ENCODE measurements at regions not wholly inside any gene's neighbourhood (a gene's known extent, or its start where the extent isn't known, plus 50 kb on each side); places are given as distances from the start of the nearest gene placed in this dataset.

DNA sequence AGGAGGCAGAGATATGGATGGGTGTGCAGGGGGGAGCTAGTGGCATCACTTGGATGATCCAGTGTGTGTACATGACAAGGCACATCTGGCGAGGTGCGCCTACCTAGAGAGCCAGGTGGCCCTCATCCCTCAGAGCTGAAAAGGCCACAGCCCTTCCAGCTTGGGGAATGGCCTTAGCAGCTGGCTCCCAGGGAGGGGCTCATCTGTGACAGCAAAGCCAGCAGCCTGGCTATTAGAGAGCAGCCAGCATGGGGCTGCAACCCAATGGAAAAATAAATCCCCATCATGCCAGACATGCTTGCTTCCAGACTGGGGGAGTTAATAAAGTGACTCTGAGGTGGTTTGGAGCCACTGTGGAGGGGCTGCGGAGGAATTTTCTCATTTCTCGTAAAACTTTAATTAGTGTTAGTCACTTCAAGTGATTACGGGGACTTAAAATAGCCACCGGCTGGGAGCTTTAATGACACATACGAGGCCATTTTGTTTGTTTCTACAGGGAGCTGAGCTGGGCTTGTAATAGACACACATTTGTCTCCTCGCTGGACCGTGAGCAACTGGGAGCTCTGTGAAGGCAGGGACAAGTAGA, 111.2 kb upstream of the ALX4 start:
- no peak for DNase-seq (ENCODE audit: low read depth in 1 of 2, low spot score in 1 of 2)
- no peak overlapping the region for H3K4me3 ChIP-seq (replicated peaks; ENCODE audit: insufficient read depth, low read length)
- TF ChIP-seq POLR2AphosphoS5 (IDR thresholded peaks at IDR 0.05; ENCODE audit: low read depth) = no peak
- TF ChIP-seq, protein P1, sequence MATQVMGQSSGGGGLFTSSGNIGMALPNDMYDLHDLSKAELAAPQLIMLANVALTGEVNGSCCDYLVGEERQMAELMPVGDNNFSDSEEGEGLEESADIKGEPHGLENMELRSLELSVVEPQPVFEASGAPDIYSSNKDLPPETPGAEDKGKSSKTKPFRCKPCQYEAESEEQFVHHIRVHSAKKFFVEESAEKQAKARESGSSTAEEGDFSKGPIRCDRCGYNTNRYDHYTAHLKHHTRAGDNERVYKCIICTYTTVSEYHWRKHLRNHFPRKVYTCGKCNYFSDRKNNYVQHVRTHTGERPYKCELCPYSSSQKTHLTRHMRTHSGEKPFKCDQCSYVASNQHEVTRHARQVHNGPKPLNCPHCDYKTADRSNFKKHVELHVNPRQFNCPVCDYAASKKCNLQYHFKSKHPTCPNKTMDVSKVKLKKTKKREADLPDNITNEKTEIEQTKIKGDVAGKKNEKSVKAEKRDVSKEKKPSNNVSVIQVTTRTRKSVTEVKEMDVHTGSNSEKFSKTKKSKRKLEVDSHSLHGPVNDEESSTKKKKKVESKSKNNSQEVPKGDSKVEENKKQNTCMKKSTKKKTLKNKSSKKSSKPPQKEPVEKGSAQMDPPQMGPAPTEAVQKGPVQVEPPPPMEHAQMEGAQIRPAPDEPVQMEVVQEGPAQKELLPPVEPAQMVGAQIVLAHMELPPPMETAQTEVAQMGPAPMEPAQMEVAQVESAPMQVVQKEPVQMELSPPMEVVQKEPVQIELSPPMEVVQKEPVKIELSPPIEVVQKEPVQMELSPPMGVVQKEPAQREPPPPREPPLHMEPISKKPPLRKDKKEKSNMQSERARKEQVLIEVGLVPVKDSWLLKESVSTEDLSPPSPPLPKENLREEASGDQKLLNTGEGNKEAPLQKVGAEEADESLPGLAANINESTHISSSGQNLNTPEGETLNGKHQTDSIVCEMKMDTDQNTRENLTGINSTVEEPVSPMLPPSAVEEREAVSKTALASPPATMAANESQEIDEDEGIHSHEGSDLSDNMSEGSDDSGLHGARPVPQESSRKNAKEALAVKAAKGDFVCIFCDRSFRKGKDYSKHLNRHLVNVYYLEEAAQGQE (IDR thresholded peaks at IDR 0.05; ENCODE audit: insufficient replicate concordance, low read depth) = no peak
- no peak for TF ChIP-seq GABPA (IDR thresholded peaks at IDR 0.05; ENCODE audit: low read depth)
- no peak for TF ChIP-seq CTCF (IDR thresholded peaks at IDR 0.05; ENCODE audit: insufficient read depth, low read length)
- no peak for TF ChIP-seq SPI1 (IDR thresholded peaks at IDR 0.05; ENCODE audit: borderline replicate concordance, low read depth)

GRCh38 chr11:44423289-44423688, 113.3 kb upstream of the ALX4 start:
- TF ChIP-seq GABPA (IDR thresholded peaks at IDR 0.05; ENCODE audit: low read depth) (no peak), CTCF (IDR thresholded peaks at IDR 0.05; ENCODE audit: insufficient read depth, low read length) (no peak), SPI1 (IDR thresholded peaks at IDR 0.05; ENCODE audit: borderline replicate concordance, low read depth) (no peak), POLR2AphosphoS5 (IDR thresholded peaks at IDR 0.05; ENCODE audit: low read depth) (no peak)
- TF ChIP-seq, protein P1 (IDR thresholded peaks at IDR 0.05; ENCODE audit: insufficient replicate concordance, low read depth) = no peak

More for the DNA sequence above, 111.2 kb upstream of the ALX4 start:
- Histone ChIP-seq H3K27me3 (ENCODE audit: insufficient read depth, poor library complexity, severe bottlenecking) (peaks cover 3% of the 10 kb centered on the region), H3K27ac (replicated peaks) (no peak overlapping the region)

DNA sequence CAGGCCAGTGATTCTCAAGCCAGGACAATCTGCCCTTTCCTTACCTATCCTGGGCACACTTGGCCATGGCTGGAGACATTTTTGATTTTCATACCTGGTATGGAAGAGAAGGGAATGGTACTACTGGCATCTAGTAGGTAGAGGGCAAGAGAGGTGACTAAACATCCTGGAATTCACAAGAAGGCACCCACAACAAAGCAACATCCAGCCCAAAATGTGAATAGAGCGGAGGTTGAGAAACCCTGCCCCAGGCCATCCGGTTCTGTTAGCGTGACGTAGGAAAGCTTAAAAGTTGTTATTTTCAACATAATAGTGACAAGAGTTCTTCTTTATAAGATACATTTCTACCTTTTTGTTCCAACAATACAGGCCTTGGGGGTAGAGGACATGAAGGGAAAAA, 114.9 kb upstream of the ALX4 start:
- no peak for TF ChIP-seq SPI1 (IDR thresholded peaks at IDR 0.05; ENCODE audit: borderline replicate concordance, low read depth)
- no peak for TF ChIP-seq GABPA (IDR thresholded peaks at IDR 0.05; ENCODE audit: low read depth)
- no peak for TF ChIP-seq CTCF (IDR thresholded peaks at IDR 0.05; ENCODE audit: insufficient read depth, low read length)
- TF ChIP-seq, protein P1 (IDR thresholded peaks at IDR 0.05; ENCODE audit: insufficient replicate concordance, low read depth) = no peak
- no peak for TF ChIP-seq POLR2AphosphoS5 (IDR thresholded peaks at IDR 0.05; ENCODE audit: low read depth)
- H3K27me3 ChIP-seq (ENCODE audit: insufficient read depth, poor library complexity, severe bottlenecking) = no peaks in the 10 kb centered on the region
- no peak for DNase-seq (ENCODE audit: low read depth in 1 of 2, low spot score in 1 of 2)

More at GRCh38 chr11:44423289-44423688, 113.3 kb upstream of the ALX4 start:
- Histone ChIP-seq H3K4me3 (replicated peaks; ENCODE audit: insufficient read depth, low read length) (no peak overlapping the region), H3K27ac (replicated peaks) (no peak overlapping the region), H3K27me3 (ENCODE audit: insufficient read depth, poor library complexity, severe bottlenecking) (peaks cover 3% of the 10 kb centered on the region)
- DNase-seq (ENCODE audit: low read depth in 1 of 2, low spot score in 1 of 2) = no peak

More for the DNA sequence above, 114.9 kb upstream of the ALX4 start:
- Histone ChIP-seq H3K4me3 (replicated peaks; ENCODE audit: insufficient read depth, low read length) (no peak overlapping the region), H3K27ac (replicated peaks) (no peak overlapping the region)

Data from HL-60 (cell line).